Smooth muscle cell (in vitro differentiated cells): ENCODE measurements at regions not wholly inside any gene's neighbourhood (a gene's known extent, or its start where the extent isn't known, plus 50 kb on each side); places are given as distances from the start of the nearest gene placed in this dataset.

Source experiments
- DNase-seq: peaks from one replicate; lab custom pipeline; 2025; ENCODE audit not compliant: unreplicated experiment; lab: John Stamatoyannopoulos, UW
- H2AFZ ChIP-seq: fragments of 200-600 bp; sonication (generic); 2 replicates; pipeline ENCODE4 v1.6.0; 2016; ENCODE audit warnings: antibody characterized with exemption, low read depth, mild to moderate bottlenecking
- H3F3A ChIP-seq: fragments of 200-600 bp; sonication (generic); 2 replicates; pipeline ENCODE4 v1.6.0; 2017; ENCODE audit warnings: antibody characterized with exemption, low read depth
- H3K27ac ChIP-seq: fragments of 200-600 bp; sonication (generic); 2 replicates; pipeline ENCODE4 v1.5.1; 2016; ENCODE audit warnings: low read depth, mild to moderate bottlenecking
- H3K27me3 ChIP-seq: fragments of 200-600 bp; sonication (generic); 2 replicates; pipeline ENCODE4 v1.6.1; 2016; ENCODE audit warnings: low read depth, mild to moderate bottlenecking
- H3K36me3 ChIP-seq: fragments of 200-600 bp; sonication (generic); 2 replicates; pipeline ENCODE4 v1.5.1; 2016; ENCODE audit warnings: low read depth
- H3K4me1 ChIP-seq: fragments of 200-600 bp; sonication (generic); 2 replicates; pipeline ENCODE4 v1.5.1; 2016; ENCODE audit warnings: low read depth
- H3K4me2 ChIP-seq: fragments of 200-600 bp; sonication (generic); 2 replicates; pipeline ENCODE4 v1.6.0; 2016; ENCODE audit warnings: mild to moderate bottlenecking
- H3K4me3 ChIP-seq: fragments of 200-600 bp; sonication (generic); 2 replicates; pipeline ENCODE4 v1.5.1; 2016; ENCODE audit warnings: mild to moderate bottlenecking
- H3K79me2 ChIP-seq: fragments of 200-600 bp; sonication (generic); 2 replicates; pipeline ENCODE4 v1.6.0; 2016; ENCODE audit warnings: low read depth, mild to moderate bottlenecking
- H3K9ac ChIP-seq: fragments of 200-600 bp; sonication (generic); 2 replicates; pipeline ENCODE4 v1.6.0; 2016; ENCODE audit warnings: low read depth
- H3K9me3 ChIP-seq: fragments of 200-600 bp; sonication (generic); replicated peaks from 2 replicates; pipeline ENCODE4 v1.5.1; 2016; ENCODE audit warnings: low read depth
- H4K20me1 ChIP-seq: fragments of 200-600 bp; sonication (generic); 2 replicates; pipeline ENCODE4 v1.6.0; 2016; ENCODE audit warnings: low read depth
- CTCF ChIP-seq: fragments of 200-600 bp; sonication (generic); IDR thresholded peaks from 2 replicates; pipeline ENCODE4 v1.5.1; 2017; ENCODE audit warnings: borderline replicate concordance, mild to moderate bottlenecking, antibody characterized with exemption; ENCODE audit not compliant: insufficient read depth, poor library complexity, severe bottlenecking
- WGBS: methylation state at CpG from one replicate; pipeline ENCODE4 v1.1.7; 2016; ENCODE audit warnings: low lambda C conversion rate; 5-methylcytosine and 5-hydroxymethylcytosine counted together

- Histone ChIP-seq H4K20me1 (no peaks in the 10 kb centered on the region), H3K4me2 (no peak overlapping the region), H3K9me3 (no peaks in the 10 kb centered on the region), H2AFZ (no peak overlapping the region), H3K4me1 (no peaks in the 10 kb centered on the region), H3K27ac (no peak overlapping the region), H3K36me3 (no peaks in the 10 kb centered on the region), H3K9ac (no peak overlapping the region), H3K27me3 (no peaks in the 10 kb centered on the region), H3K79me2 (no peaks in the 10 kb centered on the region), H3F3A (no peaks in the 10 kb centered on the region), H3K4me3 (no peak overlapping the region)
- WGBS, result 94% methylated on average over 5 of the region's 5 CpGs
- no peak for DNase-seq
- no peak for TF ChIP-seq CTCF
Observed at GRCh38 chr18:67273288-67273687, 243.2 kb downstream of the DSEL start.

- Histone ChIP-seq H3K9ac (no peak overlapping the region), H3K4me1 (peaks cover 4% of the 10 kb centered on the region), H3K4me3 (no peak overlapping the region), H3K36me3 (no peaks in the 10 kb centered on the region), H3K79me2 (no peaks in the 10 kb centered on the region), H3K27ac (no peak overlapping the region), H3K9me3 (no peaks in the 10 kb centered on the region), H3F3A (no peaks in the 10 kb centered on the region), H4K20me1 (no peaks in the 10 kb centered on the region), H3K4me2 (no peak overlapping the region), H3K27me3 (no peaks in the 10 kb centered on the region), H2AFZ (no peak overlapping the region)
- no peak for DNase-seq
- no peak for TF ChIP-seq CTCF
- WGBS, result 98% methylated on average over 2 of the region's 2 CpGs
Observed at GRCh38 chr18:67269206-67269605, 247.3 kb downstream of the DSEL start.

DNA sequence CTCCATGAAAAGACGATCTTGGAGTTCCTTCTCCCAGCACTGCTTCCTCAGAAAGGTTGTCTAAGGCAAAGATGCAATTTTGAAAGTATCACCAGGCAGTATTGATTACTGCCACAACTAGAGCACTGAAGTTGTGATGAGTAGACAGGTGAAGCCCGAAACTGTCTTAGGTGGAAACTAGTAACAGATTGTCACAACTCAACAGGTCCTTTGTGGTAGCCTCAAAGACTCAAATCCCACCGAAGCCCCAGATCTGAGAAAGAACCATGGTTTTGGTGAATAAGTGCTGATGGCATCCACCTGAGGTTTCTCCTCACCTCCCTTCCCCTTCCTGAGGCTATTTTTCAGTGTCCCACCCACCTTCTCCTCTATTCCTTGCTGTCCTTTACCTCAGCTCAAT, 248.0 kb downstream of the DSEL start:
- no peak for DNase-seq
- Histone ChIP-seq H3K9me3 (no peaks in the 10 kb centered on the region), H3K4me3 (no peak overlapping the region), H2AFZ (no peak overlapping the region), H3K27ac (no peak overlapping the region), H3K4me1 (peaks cover 4% of the 10 kb centered on the region), H3K4me2 (no peak overlapping the region), H3K9ac (no peak overlapping the region), H3K79me2 (no peaks in the 10 kb centered on the region), H3F3A (no peaks in the 10 kb centered on the region), H3K27me3 (no peaks in the 10 kb centered on the region), H4K20me1 (no peaks in the 10 kb centered on the region), H3K36me3 (no peaks in the 10 kb centered on the region)
- no peak for TF ChIP-seq CTCF
- 92% methylated on average over 3 of the region's 3 CpGs for WGBS
